NT2/D1 (cell line): ENCODE measurements at regions not wholly inside any gene's neighbourhood (a gene's known extent, or its start where the extent isn't known, plus 50 kb on each side); places are given as distances from the start of the nearest gene placed in this dataset.

Experiments used
- SUZ12 ChIP-seq: IDR thresholded peaks from 2 replicates; pipeline ENCODE4 v1.6.1; 2011; ENCODE audit not compliant: insufficient read length, insufficient read depth; ENCODE audit errors: extremely low read depth
- YY1 ChIP-seq: IDR thresholded peaks from 2 replicates; pipeline ENCODE4 v1.6.1; 2011; ENCODE audit not compliant: insufficient read length, insufficient read depth
- ZNF274 ChIP-seq: IDR thresholded peaks from 2 replicates; pipeline ENCODE4 v1.6.1; 2011; ENCODE audit warnings: mild to moderate bottlenecking, low read depth, low read length

DNA sequence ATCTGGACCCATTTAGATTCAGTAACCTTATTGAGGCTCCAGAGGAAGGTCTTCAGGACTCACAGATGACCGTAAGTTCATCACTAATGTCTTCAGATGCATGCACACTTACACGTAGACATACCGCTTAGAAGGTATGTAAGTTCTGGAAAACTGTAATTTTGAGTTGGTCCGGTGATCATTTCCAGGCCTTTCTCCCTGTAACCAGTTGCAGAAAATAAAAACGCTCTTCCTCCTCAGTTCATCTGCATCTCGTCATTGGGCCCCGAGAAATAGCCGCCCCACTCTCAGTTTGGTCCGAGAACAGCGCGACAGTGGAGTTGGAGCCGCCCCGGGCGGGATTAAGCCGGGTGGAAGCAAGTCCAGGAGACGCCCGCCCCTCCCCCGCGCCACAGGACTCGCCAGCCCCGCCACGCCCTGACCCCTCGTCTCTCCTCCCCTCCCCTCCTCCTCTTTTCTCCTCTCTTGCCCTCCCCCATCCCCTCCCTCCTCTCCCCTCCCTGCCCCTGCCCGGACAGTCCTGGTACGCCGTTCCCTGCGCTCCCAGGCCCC lies 83.7 kb downstream of the TNFAIP2 start:
- TF ChIP-seq ZNF274 = no peak
- TF ChIP-seq SUZ12 = no peak
- no peak for TF ChIP-seq YY1
